ENCODE measurements at regions not wholly inside any gene's neighbourhood (a gene's known extent, or its start where the extent isn't known, plus 50 kb on each side); places are given as distances from the start of the nearest gene placed in this dataset.

DNA sequence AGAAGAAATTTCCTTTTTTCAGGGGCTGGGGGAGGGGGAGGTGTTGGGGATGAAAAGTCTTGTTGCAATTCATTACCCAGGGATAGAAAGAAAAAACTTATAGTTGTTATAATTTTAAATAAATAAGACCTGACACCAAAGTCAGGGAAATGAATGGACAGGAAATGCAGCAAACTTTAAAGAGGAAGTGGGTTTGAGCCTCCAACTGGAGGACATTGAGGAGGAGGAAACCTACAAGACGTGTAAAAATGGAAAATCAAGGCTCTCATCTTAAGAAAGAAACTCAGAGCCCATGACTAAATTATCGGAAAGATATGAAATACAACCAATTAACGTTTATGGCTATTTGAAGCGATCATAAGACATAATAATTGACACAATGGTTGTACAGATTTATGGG lies 54.4 kb downstream of the NIBAN1 start:
- in situ Hi-C loops (cut with HindIII; ENCODE audit: low sequenced_read_pairs), result no loop called here
- TF ChIP-seq, protein P1, sequence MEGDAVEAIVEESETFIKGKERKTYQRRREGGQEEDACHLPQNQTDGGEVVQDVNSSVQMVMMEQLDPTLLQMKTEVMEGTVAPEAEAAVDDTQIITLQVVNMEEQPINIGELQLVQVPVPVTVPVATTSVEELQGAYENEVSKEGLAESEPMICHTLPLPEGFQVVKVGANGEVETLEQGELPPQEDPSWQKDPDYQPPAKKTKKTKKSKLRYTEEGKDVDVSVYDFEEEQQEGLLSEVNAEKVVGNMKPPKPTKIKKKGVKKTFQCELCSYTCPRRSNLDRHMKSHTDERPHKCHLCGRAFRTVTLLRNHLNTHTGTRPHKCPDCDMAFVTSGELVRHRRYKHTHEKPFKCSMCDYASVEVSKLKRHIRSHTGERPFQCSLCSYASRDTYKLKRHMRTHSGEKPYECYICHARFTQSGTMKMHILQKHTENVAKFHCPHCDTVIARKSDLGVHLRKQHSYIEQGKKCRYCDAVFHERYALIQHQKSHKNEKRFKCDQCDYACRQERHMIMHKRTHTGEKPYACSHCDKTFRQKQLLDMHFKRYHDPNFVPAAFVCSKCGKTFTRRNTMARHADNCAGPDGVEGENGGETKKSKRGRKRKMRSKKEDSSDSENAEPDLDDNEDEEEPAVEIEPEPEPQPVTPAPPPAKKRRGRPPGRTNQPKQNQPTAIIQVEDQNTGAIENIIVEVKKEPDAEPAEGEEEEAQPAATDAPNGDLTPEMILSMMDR (IDR thresholded peaks at IDR 0.05; ENCODE audit: low read depth, low read length, missing control alignments), result no peak
- DNase-seq (ENCODE audit: low read depth), result no peak
- no peak overlapping the region for H3K4me3 ChIP-seq (ENCODE audit: low read depth, low read length)

DNA sequence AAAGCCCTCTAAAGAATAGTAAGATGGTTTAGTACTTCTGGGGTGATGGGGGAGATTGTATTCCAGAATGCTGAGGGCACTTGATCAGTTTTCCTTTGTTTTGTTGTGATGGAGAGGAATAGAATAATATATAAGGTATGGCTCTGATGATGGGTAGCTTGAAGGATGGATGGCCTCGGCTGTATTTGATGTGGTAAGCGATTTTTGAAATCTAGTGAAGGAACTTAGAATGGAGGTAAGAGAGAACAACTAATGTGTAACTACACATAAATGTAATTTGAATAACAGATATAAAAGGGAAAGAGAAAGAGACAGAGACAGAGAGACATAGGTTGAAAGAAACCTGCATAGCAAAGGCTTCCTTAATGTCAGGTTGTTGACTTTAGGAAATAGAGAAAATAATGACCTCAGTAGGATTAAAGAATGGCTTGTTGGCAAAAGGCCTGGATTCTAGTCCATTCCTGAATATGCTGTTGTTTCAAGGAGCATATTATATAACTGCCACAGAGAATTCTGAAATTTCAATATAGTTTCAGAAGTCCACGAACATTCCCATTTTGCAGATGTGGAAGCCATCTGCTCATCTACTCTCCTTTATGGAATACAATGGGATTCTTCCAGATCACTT lies 58.7 kb downstream of the NIBAN1 start:
- DNase-seq (ENCODE audit: low read depth), result peak; percentile 13
- TF ChIP-seq, protein P1 (IDR thresholded peaks at IDR 0.05; ENCODE audit: low read depth, low read length, missing control alignments), result no peak
- in situ Hi-C loops (cut with HindIII; ENCODE audit: low sequenced_read_pairs), result no loop called here
- no peak overlapping the region for H3K4me3 ChIP-seq (ENCODE audit: low read depth, low read length)

DNA sequence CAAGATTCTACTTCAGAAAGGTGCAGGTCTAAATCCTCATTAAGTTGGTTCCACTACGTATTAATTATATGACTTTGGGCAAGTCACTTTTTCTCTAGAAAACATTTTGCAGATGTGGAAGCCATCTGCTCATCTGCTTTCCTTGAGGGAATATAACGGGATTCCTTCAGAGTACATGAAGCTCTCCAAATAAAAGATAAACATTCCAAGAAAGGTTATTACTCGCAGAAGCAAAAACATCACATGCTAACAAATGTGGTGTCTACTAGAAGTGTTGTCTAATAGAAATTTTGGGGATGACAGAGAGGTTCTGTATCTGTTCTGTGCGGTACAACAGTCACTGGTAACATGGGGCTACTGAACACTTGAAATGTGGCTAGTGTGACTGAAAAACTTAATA lies 60.2 kb downstream of the NIBAN1 start:
- in situ Hi-C loops (cut with HindIII; ENCODE audit: low sequenced_read_pairs), result no loop called here
- H3K4me3 ChIP-seq (ENCODE audit: low read depth, low read length), result no peak overlapping the region
- DNase-seq (ENCODE audit: low read depth), result no peak
- TF ChIP-seq, protein P1 (IDR thresholded peaks at IDR 0.05; ENCODE audit: low read depth, low read length, missing control alignments), result no peak

DNA sequence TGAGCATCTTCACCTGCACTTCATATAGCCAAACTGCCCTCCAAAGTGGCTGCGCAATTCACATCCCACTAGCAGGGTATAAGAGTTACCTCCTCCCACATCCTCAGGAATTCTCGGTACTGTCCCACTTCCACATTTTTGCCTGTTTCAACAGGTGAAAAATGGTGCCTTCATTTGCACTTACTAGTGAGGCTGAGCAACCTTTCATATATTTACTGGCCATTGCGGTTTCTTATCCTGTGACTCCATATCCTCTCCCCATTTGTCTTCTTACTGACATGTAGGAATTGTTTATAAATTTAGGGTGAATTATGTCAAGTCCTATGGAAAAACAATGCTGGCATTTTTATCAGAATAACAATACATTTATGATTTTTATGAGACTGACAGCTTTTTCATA lies 61.9 kb downstream of the NIBAN1 start:
- H3K4me3 ChIP-seq (ENCODE audit: low read depth, low read length), result no peak overlapping the region
- TF ChIP-seq, protein P1 (IDR thresholded peaks at IDR 0.05; ENCODE audit: low read depth, low read length, missing control alignments), result no peak
- in situ Hi-C loops (cut with HindIII; ENCODE audit: low sequenced_read_pairs), result no loop called here
- no peak for DNase-seq (ENCODE audit: low read depth)

DNA sequence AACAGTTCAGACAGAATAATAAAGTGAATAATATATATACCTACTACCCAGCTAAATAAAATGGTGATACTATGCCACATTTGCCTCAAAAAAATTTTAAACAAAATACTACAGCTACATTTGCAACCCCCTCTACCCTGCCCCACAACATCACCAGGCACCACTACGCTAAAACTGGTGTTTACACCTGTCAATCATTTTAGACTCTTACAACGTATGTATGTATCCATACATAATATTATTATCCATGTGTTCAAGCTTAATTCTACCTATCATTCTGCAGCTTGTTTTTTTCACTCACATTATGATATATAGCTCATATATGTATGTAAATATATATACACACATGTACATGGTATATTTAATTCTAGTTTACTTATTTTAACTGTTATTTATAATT lies 62.5 kb downstream of the NIBAN1 start:
- H3K4me3 ChIP-seq (ENCODE audit: low read depth, low read length), result no peak overlapping the region
- in situ Hi-C loops (cut with HindIII; ENCODE audit: low sequenced_read_pairs), result no loop called here
- no peak for DNase-seq (ENCODE audit: low read depth)
- TF ChIP-seq, protein P1 (IDR thresholded peaks at IDR 0.05; ENCODE audit: low read depth, low read length, missing control alignments), result no peak

DNA sequence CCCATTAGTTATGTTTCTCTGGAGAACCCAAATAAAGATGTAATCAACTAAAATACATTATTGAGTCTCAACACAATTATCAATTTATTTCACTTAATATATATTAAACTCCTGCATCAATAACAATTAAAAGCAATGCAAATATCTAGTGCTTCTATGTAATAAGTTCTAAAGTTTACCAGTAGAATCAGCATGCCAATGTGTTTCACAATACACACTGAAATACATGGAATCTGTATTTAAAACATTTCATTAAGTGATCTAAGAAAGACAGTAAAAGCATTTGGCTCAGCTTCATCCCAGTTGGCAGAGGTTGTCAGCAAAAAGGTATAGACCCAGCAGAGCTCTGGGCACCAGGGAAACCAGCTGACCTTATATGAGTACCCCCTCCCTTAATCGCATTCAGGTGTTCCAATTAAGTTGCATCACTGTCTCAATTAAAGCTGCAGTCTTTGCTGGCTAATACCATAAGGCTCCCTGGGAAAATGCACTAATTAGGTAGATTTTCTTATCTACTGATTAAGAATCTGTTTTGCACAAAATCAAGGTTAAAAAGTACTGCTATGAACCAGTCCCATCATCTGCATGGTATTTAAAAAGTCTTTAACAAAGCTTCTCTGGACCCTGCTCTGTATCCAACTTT lies 63.1 kb downstream of the NIBAN1 start:
- DNase-seq (ENCODE audit: low read depth), result no peak
- in situ Hi-C loops (cut with HindIII; ENCODE audit: low sequenced_read_pairs), result no loop called here
- TF ChIP-seq, protein P1 (IDR thresholded peaks at IDR 0.05; ENCODE audit: low read depth, low read length, missing control alignments), result no peak
- no peak overlapping the region for H3K4me3 ChIP-seq (ENCODE audit: low read depth, low read length)

Measured in astrocyte of the cerebellum (primary cell).